Fibroblast of skin of right quadriceps (primary cell): ENCODE measurements at regions not wholly inside any gene's neighbourhood (a gene's known extent, or its start where the extent isn't known, plus 50 kb on each side); places are given as distances from the start of the nearest gene placed in this dataset.
A peak's percentile ranks its signal among the peaks of the same experiment; 100 is the strongest.

Experiments
- DNase-seq: peaks from one replicate; pipeline ENCODE4 v3.0.0-alpha.2; 2013

DNA sequence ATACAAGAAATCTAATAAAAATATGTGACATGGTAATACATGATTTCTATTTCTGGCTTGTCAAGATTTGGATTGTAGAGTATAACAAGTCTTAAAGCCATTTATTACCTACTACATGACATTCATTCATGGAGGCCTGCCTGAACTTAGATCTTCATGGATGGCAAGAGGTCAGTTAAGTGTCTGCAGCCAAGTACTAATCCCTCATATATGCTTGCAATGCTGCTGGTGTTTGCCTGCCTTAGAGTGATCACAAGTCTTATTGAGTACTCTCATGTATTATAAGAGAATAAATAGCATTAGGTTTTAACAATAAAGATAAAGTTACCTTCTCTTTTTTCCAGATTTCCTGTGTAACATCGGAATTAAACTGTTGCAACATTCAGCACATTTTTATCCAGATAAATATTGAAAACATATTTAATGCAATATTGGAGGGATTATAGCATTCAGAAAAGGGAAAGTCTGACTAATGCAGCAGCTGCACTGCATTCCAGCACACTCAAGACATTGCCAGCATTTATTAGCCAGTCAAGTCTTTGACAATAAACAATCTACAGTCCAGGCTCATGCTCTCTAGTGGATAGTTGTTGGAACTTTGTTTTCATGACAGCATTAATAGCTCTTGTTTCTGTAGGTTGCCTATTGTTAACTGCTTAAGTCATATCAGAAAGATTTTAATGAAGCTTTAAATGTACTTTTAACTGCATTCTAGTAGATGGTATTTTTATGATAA is 737.1 kb downstream of the FAT4 start:
- DNase-seq: peak; percentile 83

DNA sequence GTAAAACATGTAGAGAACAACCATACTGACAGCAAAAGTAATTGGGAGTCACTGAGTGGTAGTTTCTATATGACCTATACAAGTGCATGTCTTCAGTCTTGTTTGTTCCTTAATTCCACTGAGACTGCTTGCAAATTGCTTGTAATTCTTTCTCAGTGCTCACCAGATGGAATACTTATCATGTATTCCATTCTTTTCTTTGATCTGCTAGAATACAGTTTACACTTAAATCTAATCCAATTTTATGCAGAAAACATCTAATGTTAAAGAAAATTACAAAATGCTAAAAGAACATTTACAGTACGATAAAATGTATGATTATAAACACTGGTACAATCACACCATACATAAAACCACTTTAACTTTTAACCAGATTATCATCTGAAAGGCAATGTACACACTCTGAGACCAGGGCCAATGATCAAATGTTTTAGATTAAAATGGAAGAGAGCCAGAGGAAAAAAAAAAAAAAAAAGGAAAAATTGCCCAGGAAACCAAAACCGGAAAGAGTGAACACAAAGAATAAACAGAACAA is 741.4 kb downstream of the FAT4 start:
- DNase-seq: no peak

DNA sequence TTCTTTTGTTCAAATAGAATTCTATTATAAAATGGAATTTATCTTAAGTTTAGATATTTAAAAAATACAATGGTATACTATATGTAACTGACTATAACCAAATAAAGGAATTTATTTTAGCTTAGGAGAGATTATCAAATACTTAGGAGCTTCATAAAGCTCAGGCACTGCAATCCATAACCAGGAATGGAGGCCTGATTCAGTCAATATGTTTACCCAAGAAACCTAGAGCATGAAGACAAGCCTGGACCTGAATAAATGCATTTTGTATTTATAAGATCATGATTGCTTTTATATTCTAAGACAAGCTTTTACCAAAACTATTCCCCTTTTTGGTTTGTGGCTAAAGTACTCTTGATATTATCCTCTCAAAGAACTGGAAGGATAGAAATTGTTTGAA is 742.6 kb downstream of the FAT4 start:
- no peak for DNase-seq

DNA sequence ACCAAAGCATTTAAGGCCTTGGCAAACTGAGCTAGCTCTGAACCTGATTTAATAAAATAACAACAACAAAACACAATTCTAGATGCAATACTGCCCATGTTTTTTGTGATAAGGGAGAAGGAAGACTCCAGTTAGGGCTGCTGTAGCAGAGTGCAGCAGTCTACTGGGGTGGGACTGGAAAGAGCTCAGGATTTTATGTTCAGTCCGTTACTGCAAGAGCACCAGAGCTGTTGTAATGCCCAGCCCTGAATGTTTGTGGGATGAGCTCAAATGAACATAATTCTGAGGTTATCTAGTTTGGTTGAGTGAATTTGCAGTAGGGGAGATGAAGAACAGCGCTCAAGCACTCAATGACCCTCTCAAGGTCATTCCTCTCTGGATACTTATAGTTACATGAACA is 743.8 kb downstream of the FAT4 start:
- DNase-seq: no peak

DNA sequence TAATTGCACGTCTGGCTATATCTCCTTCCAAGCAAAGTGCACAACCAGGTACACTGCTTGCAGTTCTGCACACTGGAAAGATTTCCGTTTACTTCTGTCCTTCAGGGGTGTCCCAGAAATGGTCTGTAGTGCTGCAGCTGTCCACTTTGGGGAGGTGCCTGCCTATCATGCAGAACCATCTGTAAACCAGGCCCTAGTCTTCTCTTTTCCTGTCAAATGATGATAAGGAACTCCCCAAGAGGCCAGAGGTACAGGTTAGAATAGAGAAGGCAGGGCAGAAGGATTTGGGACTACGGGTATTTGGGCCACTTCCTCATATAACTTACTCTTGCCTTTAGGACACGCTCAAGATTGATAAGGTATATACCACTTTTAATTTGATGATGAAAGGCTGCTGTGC is 746.9 kb downstream of the FAT4 start:
- DNase-seq: no peak

DNA sequence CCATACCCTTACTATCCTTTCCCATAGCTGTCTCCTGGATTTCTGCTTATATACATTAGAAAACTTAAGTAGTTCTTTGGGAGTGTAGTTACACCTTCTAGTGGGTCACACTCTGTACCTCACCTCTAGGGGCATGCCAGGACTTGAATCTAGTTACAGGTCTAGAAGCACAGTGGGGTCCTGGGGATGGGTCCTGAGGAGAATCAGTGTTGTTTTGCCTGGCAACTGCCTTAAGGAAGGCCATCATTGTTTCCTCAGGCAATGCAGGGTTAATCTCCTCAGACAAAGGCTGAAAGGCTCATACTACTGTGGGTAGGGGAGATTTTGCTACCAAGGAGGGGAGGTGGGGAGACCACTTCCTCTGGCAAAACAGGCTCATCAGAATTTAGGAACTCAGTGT is 750.3 kb downstream of the FAT4 start:
- DNase-seq: no peak

DNA sequence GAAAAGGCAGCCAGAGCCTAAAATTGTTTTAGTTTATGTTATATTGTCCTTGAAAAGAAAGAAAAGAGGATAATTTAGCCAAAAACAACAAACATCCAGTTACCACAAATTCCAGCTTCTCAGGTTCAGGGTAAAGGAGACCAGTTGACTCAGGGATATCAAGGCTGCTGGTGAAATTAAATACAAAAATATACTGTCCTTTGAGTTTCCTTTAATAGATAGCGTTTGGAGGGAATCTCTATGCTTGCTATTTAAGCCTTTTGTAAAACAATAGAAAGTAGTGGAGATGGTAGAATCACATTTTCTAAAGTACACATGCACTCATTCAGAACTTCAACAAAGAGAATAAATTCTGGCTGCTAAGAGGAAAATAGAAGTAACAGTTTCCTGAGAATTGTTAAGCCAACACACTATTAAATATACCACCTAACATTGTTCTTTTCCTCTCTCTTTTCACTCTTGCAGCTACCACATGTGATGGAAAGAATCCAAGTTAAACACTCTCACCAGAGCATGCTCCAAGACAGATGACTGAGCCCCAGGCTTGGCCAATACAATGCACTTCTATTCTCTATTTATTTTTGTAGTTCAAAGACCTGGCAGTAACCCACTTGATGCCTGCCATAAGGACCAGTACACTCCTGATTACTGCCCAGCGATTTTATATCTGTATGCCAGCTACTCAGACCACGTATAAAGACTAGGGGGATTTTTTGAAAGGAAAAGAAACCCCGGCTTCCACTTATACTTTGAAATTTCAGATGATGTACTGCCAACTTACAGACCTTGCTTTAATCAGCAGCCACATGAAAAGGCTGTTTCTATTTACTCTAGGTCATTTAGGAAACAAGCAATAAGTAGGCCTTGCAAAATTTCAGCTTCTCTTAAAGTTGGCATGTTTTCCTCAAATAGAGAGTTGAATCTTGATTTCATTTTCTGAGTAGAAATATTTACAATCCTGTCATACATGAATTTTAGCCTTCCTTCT is 756.9 kb downstream of the FAT4 start:
- peak; percentile 72 for DNase-seq

DNA sequence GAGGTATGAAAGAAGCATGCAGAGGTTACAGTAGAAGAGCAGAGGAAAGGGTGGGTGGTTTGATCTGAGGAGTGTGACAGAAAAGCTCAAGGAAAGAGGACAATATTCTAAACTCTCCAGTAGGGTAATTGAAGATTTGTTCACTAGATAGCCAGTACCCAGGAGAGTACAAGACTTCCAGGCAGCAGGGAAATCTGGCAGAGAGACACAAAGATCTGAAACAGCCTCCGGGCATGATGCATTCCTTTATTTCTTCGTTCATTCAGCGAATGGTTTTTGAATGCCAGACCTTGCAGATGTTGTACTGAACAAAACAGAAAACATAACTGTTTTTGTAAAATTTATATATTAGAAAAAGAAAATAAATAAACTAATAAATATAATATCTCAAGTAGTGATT is 766.6 kb downstream of the FAT4 start:
- DNase-seq: no peak

DNA sequence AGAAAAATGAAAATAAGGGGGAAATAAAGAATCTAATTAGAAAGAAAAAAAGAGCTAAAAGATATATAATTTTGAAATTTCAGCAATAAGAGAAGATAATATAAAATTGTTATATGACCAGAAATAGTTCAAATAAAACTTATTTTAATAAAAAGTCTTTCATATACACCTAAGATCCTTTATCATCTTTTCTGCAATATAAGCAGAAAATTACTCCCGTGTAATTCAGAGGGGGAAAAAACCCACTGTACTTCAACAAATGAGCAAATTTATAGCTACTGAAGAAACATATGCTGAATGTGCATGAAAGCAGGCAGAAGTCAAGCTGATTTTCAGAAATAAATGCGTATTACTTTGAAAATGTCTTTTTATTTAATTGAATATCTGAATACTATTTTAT is 771.3 kb downstream of the FAT4 start:
- DNase-seq: no peak

DNA sequence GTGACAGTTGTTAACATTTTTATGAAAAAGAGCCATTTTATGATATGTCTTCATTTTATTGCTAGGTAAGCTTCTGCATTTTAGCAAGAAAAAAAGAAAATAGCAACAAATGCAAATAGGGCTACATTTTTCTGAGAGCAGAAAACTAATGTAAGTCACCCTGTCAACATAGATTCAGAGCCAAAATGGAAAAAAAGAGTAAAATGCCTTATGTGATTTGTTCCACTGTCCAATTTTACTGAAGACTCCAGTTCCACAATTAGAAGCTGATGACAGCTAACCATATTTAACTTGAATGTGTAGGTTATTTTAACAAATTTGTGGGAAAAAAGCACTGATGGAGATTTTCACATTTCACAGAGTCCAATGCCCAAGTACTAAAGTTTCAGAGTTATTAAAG is 772.3 kb downstream of the FAT4 start:
- DNase-seq: no peak

DNA sequence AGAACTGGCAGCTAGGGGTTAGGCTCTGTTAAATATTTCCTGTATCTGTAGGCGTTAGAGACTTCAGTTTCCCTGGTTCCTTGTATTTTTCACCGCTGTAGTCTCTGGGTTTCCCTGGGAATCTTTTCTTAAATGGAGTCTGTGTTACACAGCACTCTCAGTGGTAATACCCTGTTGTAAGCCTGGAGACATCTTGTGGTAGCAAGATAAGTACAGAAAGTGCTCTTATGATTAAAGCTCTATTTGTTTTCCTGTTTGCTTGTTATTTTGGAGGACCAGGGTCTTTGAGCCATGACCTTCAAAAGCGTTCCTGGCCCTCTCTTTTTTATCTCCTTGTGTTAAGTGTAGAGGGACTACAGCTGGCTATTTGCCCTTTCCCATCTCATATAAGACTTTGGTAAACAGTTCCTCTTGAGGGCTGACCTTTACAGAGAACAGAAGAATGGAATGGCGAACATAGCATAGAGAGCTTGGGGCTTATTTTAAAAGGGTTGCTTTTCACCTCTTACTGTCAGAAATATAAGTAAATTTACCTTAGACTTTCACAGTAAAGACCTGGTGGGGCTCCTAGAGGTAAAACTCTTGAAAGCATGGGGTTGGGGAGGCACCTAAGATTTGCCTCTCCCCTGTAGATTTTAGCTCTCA is 782.5 kb downstream of the FAT4 start:
- DNase-seq: no peak

DNA sequence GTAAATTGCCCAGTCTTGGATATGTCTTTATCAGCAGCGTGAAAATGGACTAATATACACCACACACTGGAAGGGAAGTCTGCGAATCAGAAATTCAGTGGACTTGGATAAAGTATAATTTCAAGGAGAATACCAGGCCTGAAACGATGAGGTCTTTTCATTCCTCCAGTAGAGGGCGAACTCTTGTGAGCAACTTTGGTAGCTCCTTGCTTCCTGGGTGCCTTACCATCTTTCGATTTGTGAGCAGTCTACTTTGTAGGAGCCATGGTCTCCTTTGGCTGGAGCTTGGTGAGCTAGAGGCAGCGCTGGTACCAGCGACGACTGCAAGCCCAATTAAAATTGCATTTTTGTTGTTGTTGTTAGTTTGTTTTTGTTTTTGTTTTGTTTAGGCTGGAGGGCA is 791.9 kb downstream of the FAT4 start:
- no peak for DNase-seq

DNA sequence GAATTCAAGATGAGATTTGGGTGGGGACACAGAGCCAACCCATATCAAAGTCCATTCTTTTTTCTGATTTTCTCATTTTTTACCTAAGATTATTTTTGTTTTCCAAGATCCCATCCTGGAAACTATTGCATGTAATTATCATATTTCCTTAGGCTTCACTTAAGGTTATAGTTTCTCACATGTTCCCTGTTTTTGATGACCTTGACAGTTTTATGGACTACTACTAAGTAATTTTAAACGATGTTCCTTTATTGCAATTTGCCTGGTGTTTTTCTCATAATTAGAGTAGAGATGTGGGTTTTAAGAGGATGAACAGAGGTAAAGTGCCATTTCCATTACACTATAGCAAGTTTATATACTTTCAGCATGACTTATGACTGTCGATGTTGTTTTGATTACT is 795.1 kb downstream of the FAT4 start:
- no peak for DNase-seq

DNA sequence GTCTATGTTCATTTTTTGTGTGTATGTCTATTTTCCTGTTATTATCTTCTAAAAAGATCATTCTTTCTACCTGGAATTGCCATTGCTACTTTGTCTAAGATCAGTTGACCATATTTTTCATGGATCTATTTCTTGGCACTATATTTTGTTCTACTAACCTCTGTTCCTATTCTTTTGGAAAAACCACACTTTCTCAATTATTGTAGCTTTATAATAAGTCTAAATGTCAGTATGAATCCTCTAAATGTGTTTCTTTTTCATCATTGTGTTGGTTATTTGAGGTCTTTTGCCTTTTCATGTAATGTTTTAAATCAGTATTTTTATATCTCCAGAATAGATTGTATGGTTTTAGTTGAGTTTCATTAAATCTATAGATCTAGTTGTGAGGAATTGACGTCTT is 798.3 kb downstream of the FAT4 start:
- no peak for DNase-seq

DNA sequence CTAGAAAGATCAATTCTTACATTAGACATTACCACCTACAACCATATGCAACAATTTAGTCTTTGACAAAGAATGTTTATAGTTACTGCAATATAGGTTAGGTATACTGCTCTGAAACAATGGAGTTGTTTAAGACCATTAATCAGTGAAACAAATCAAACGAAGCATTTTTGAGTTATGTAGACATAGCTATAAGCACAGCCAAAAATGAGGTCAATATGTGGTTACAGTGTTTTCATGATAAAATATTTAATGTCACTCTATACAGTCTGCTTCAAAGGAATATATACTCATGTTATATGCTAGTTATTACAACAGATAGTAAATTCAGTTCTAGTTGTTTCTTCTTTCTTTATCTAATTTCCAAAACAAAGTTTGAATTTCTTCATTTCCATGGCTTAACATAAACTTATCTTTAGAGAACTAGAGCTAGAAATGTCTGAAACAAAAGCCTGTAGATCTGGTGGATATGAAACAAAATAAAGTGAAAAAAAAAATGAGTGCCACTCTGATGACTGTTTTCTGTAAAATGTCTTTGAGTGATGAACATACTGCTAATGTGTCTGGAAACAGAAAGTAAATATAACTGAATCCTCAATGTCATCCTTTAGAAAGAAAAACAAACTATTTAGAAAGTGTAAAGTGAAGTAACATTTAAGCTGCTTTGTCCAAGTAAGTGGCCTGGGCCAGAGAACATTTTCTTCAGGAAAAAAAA is 809.0 kb downstream of the FAT4 start:
- no peak for DNase-seq

DNA sequence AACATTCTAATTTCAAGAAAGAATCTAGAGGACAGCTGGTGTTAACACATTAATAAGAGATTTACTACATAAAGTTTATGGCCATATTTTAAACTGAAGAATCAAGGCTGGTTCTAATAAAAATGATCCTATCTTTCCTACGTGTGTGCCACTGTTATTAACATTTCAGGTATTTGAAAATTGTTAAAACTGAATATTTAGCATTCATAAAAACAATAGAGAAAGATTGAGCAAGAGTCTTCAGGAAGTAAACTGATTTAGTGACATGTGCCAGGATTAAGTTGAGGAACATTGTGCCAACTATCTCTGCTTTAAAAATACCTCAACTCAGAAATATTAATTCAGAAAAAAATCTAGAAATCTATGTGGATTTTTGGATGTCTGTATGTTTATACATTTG is 810.1 kb downstream of the FAT4 start:
- DNase-seq: no peak

DNA sequence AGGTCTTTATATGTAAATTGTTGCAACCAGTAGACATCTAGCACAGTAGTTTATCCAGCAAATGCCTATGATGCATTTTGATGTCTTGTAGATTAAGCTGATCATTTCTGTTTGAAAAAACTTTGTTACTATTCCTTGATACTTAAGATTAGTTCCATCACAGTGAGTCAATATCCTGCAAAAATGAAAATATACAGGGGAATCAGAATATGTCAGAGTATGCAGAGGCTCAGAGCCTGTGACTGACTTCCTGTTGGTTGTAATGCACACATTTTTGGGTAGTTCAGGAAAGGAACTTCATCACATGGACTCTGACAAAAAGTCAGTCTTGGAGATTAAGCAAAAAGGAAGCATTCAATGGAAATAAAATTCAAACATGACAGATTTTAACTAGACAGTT is 815.5 kb downstream of the FAT4 start:
- no peak for DNase-seq

DNA sequence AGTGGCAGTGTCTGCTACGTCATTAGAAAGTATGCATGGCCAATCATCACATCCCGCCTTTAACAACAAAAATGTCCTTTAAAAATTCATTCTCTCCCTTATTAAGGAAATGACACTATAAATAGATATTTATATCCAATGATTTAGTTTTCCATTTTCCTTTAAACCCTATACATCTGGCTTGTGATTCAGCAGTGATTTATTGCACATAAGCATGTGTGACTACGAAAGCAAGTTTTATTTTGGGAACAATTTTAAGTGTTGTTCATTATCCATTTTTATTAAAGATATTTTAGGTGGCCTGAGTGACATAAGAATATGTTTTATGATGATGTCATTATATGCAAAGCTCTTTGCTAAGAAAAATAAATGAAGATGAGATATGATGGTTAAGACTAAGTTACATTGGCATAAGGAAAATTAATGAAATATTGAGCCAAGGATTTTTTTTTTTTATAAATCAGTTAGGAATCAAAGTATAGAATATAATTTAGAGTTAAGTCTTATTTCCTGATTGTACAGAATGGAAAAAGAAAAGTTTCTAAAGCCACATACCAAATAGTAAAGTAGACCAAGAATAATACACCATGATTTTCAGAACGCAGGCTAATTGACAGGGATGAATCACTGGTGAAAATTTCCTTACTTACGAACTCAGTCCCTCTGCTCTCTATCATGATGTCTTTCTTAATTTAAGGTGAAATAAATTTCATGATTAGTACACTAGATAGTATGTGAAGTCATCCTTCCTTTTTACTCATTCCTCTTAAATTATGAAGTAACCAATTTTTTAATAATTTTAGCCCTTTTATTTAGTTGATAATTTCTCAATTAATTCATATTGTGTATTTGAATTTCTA is 822.4 kb downstream of the FAT4 start:
- peak; percentile 11 for DNase-seq

DNA sequence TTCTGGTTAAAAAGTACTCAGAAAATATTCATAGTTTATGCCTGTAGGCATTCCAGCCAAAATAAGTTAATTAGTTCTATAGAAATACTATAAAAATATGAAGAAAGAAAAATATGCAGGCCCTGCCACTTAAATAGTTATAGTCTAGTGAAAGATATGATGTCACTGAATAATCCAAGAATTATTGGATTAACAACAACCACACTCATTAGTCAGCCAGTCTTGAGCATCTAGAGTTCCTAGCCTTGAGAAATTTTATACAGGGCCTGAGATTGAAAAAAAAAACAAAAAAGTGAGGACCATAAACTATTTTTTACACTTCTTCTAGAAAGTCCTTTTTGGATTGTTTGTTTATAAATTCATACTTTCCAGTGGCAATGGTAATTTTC is 823.0 kb downstream of the FAT4 start:
- peak; percentile 35 for DNase-seq

DNA sequence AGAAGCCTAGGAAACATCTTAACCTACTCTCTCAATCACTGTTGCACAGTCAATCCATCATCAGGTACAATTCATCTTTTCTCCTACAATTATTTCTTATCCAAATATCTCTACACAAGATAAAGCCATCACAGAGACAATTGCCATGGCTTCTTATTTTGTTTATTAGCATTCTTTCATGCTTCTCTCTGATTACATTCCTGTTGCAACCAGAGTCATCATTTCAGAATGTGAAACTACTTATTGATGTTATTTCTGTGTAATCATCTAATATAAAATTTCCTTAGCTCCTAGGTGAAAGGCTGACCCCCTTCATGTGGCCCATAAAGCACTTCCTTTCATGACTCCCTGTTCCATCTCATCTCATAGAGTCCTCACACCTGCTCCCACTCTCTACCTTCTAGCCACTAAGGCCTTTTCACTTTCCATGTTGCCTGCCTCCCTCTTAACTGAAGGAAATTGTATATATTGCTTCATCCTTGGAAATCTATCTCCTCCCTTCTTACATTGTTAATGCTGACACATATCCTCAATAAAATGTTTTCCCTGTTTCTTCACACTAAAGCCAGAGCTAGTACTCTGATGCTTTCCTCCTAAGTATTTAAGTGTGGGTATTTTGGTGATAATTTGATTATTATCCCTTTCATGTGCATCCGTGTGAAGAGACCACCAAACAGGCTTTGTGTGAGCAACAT is 829.9 kb downstream of the FAT4 start:
- no peak for DNase-seq

DNA sequence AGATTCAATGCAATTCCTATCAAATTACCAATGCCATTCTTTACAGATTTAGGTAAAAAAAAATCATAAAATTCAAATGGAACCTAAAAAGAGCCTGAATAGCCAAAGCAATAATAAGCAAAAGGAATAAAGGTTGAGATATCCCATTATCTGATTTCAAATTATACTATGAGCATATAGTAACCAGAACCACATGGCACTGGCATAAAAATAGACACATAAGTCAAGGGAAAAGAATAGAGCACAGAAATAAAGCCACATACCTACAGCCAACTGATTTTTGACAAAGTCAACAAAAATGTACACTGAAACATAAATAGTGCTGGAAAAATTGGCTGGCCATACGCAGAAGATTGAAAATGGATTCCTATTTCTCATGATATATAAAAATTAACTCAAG is 853.7 kb downstream of the FAT4 start:
- no peak for DNase-seq
